ENCODE measurements at regions not wholly inside any gene's neighbourhood (a gene's known extent, or its start where the extent isn't known, plus 50 kb on each side); places are given as distances from the start of the nearest gene placed in this dataset.
A peak's percentile ranks its signal among the peaks of the same experiment; 100 is the strongest.

GRCh38 chr14:61893371-61893940 lies 131.2 kb downstream of the SNAPC1 start:
- no peak for DNase-seq (ENCODE audit: low read depth)

GRCh38 chr14:61894452-61895077 lies 132.3 kb downstream of the SNAPC1 start:
- peak; percentile 53 for DNase-seq (ENCODE audit: low read depth)

- no peak for DNase-seq (ENCODE audit: low read depth)
Observed at GRCh38 chr14:61897300-61897699, 135.1 kb downstream of the SNAPC1 start.

- DNase-seq (ENCODE audit: low read depth): no peak
Observed at GRCh38 chr14:61898568-61898967, 136.3 kb downstream of the SNAPC1 start.

- DNase-seq (ENCODE audit: low read depth): no peak
Observed at GRCh38 chr14:61899497-61899896, 137.3 kb downstream of the SNAPC1 start.

GRCh38 chr14:61904946-61905345 lies 142.7 kb downstream of the SNAPC1 start:
- DNase-seq (ENCODE audit: low read depth): no peak

- no peak for DNase-seq (ENCODE audit: low read depth)
Observed at GRCh38 chr14:61911574-61911973, 149.4 kb downstream of the SNAPC1 start.

GRCh38 chr14:61918998-61919397 lies 156.8 kb downstream of the SNAPC1 start:
- no peak for DNase-seq (ENCODE audit: low read depth)

- peak; percentile 51 for DNase-seq (ENCODE audit: low read depth)
Observed at GRCh38 chr14:61923348-61923747, 161.1 kb downstream of the SNAPC1 start.

- DNase-seq (ENCODE audit: low read depth): peak; percentile 42
Observed at GRCh38 chr14:61925043-61925442, 162.8 kb downstream of the SNAPC1 start.

GRCh38 chr14:61925732-61926435 lies 163.7 kb downstream of the SNAPC1 start:
- no peak for DNase-seq (ENCODE audit: low read depth)

- peak; percentile 81 for DNase-seq (ENCODE audit: low read depth)
Observed at GRCh38 chr14:61927060-61927459, 164.8 kb downstream of the SNAPC1 start.

- peak; percentile 70 for DNase-seq (ENCODE audit: low read depth)
Observed at GRCh38 chr14:61927520-61927919, 165.3 kb downstream of the SNAPC1 start.

- DNase-seq (ENCODE audit: low read depth): no peak
Observed at GRCh38 chr14:61928300-61928699, 166.1 kb downstream of the SNAPC1 start.

GRCh38 chr14:61928701-61929100 lies 166.5 kb downstream of the SNAPC1 start:
- no peak for DNase-seq (ENCODE audit: low read depth)

GRCh38 chr14:61929651-61930050 lies 167.4 kb downstream of the SNAPC1 start:
- DNase-seq (ENCODE audit: low read depth): no peak

- no peak for DNase-seq (ENCODE audit: low read depth)
Observed at GRCh38 chr14:61930101-61930857, 168.1 kb downstream of the SNAPC1 start.

GRCh38 chr14:61932974-61933373 lies 170.8 kb downstream of the SNAPC1 start:
- DNase-seq (ENCODE audit: low read depth): no peak

- DNase-seq (ENCODE audit: low read depth): peak; percentile 99
Observed at GRCh38 chr14:61934385-61934784, 172.2 kb downstream of the SNAPC1 start.

GRCh38 chr14:61939776-61940175 lies 177.6 kb downstream of the SNAPC1 start:
- no peak for DNase-seq (ENCODE audit: low read depth)

GRCh38 chr14:61940666-61941420 lies 178.6 kb downstream of the SNAPC1 start:
- no peak for DNase-seq (ENCODE audit: low read depth)
